ENCODE measurements at regions not wholly inside any gene's neighbourhood (a gene's known extent, or its start where the extent isn't known, plus 50 kb on each side); places are given as distances from the start of the nearest gene placed in this dataset.

DNA sequence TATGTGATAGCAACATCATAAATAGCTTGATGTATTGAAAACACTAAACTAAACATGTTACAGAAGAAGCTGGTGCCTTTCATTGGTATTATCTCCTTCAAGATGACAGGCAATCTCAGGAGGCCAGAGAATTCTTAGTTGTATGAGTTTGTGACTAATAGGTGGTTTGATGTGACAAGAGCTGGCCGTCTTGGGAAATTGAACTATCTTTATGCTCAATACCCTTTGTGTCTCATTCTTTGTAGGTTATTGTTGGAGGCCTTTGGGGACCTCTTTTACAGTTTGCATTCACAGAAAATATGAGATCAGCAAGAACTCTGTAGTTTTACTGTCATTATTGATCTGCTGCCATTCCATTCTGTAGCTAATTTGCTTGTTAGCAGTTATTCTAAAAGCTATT lies 659.2 kb upstream of the PITX2 start:
- BruUV-seq (replicated peaks), result no TSS peak
- ChIA-PET CTCF (interaction anchor here (1.4 kb wide), 1 partner anchor 10 kb away, joined by 3 read pairs; no protein-coding TSS in a partner anchor), POLR2A (ENCODE audit: unreplicated experiment) (no interaction called here)
- H3K27me3 ChIP-seq (ENCODE audit: control insufficient read depth, insufficient read depth, low read length), result no peaks in the 10 kb centered on the region
- no peak overlapping the region for H3K4me3 ChIP-seq (ENCODE audit: insufficient read depth, low read depth, low read length)
- no peak for TF ChIP-seq BHLHE40 (IDR thresholded peaks at IDR 0.05; ENCODE audit: low read depth, low read length)
- TF ChIP-seq POLR2A (IDR thresholded peaks at IDR 0.05; ENCODE audit: low read depth, low read length), result no peak
- TF ChIP-seq, protein P1, sequence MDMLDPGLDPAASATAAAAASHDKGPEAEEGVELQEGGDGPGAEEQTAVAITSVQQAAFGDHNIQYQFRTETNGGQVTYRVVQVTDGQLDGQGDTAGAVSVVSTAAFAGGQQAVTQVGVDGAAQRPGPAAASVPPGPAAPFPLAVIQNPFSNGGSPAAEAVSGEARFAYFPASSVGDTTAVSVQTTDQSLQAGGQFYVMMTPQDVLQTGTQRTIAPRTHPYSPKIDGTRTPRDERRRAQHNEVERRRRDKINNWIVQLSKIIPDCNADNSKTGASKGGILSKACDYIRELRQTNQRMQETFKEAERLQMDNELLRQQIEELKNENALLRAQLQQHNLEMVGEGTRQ (IDR thresholded peaks at IDR 0.05; ENCODE audit: low read depth, low read length), result no peak
- no peak for TF ChIP-seq CHD1 (IDR thresholded peaks at IDR 0.05; ENCODE audit: low read depth, low read length)
- TF ChIP-seq, protein P2, sequence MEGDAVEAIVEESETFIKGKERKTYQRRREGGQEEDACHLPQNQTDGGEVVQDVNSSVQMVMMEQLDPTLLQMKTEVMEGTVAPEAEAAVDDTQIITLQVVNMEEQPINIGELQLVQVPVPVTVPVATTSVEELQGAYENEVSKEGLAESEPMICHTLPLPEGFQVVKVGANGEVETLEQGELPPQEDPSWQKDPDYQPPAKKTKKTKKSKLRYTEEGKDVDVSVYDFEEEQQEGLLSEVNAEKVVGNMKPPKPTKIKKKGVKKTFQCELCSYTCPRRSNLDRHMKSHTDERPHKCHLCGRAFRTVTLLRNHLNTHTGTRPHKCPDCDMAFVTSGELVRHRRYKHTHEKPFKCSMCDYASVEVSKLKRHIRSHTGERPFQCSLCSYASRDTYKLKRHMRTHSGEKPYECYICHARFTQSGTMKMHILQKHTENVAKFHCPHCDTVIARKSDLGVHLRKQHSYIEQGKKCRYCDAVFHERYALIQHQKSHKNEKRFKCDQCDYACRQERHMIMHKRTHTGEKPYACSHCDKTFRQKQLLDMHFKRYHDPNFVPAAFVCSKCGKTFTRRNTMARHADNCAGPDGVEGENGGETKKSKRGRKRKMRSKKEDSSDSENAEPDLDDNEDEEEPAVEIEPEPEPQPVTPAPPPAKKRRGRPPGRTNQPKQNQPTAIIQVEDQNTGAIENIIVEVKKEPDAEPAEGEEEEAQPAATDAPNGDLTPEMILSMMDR (conservative IDR thresholded peaks at IDR 0.05; ENCODE audit: low read depth, low read length), result no peak
- TF ChIP-seq RCOR1 (IDR thresholded peaks at IDR 0.05; ENCODE audit: insufficient replicate concordance, low read length), result no peak
- TF ChIP-seq NFE2L2 (IDR thresholded peaks at IDR 0.05; ENCODE audit: low read depth, low read length), result no peak
- no peak for TF ChIP-seq FOS (IDR thresholded peaks at IDR 0.05; ENCODE audit: low read depth, low read length)
- TF ChIP-seq MAZ (IDR thresholded peaks at IDR 0.05; ENCODE audit: borderline replicate concordance, low read depth, low read length), result no peak
- no peak for TF ChIP-seq CEBPB (IDR thresholded peaks at IDR 0.05; ENCODE audit: low read depth, low read length)
- TF ChIP-seq RFX5 (IDR thresholded peaks at IDR 0.05; ENCODE audit: low read depth, low read length), result no peak
- TF ChIP-seq, protein P3, sequence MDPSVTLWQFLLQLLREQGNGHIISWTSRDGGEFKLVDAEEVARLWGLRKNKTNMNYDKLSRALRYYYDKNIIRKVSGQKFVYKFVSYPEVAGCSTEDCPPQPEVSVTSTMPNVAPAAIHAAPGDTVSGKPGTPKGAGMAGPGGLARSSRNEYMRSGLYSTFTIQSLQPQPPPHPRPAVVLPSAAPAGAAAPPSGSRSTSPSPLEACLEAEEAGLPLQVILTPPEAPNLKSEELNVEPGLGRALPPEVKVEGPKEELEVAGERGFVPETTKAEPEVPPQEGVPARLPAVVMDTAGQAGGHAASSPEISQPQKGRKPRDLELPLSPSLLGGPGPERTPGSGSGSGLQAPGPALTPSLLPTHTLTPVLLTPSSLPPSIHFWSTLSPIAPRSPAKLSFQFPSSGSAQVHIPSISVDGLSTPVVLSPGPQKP (IDR thresholded peaks at IDR 0.05; ENCODE audit: borderline replicate concordance, low read depth, low read length), result no peak
- no peak for TF ChIP-seq SMC3 (IDR thresholded peaks at IDR 0.05; ENCODE audit: low read depth, low read length)
- TF ChIP-seq MXI1 (IDR thresholded peaks at IDR 0.05; ENCODE audit: borderline replicate concordance, low read depth, low read length), result no peak
- no peak for TF ChIP-seq MAFK (IDR thresholded peaks at IDR 0.05; ENCODE audit: low read depth, low read length)
- H3K27ac ChIP-seq (ENCODE audit: insufficient read depth, low read length), result no peak overlapping the region
- DNase-seq, result no peak
- no peak overlapping the region for H3K23ac ChIP-seq (ENCODE audit: low read depth, low read length)
- H2BK5ac ChIP-seq (ENCODE audit: low read depth, low read length, poor library complexity, severe bottlenecking), result no peak overlapping the region
- no peak overlapping the region for H3K14ac ChIP-seq (replicated peaks; ENCODE audit: low read depth, low read length)
- H4K8ac ChIP-seq (ENCODE audit: low read depth in 2 of 2, low read length in 2 of 2), result no peak overlapping the region
- dilution Hi-C loops (cut with HindIII; ENCODE audit: low sequenced_read_pairs, unreplicated experiment) (no loop called here), in situ Hi-C loops (cut with MboI; ENCODE audit: low sequenced_read_pairs) (loop anchor here (25.0 kb wide), 1 partner anchor 645 kb away; no protein-coding TSS in a partner anchor), intact Hi-C loops (cut with micrococcal nuclease) (loop anchor here (2.0 to 10.0 kb wide), 3 partner anchors 145 to 350 kb away; no protein-coding TSS in a partner anchor)
- no peak overlapping the region for H2AK9ac ChIP-seq (replicated peaks; ENCODE audit: low read depth, low read length, poor library complexity)
- H2AK5ac ChIP-seq (ENCODE audit: low read depth, low read length), result no peak overlapping the region
- no peak overlapping the region for H2AFZ ChIP-seq (replicated peaks; ENCODE audit: low read length, poor library complexity)
- no peak overlapping the region for H3K4me2 ChIP-seq (ENCODE audit: low read depth, low read length)
- H3K18ac ChIP-seq (ENCODE audit: low read depth, low read length), result no peak overlapping the region
- H2BK20ac ChIP-seq (ENCODE audit: low read depth, low read length), result no peak overlapping the region
- no peak overlapping the region for H2BK15ac ChIP-seq (ENCODE audit: low read depth, low read length)
- no peak overlapping the region for H3K9ac ChIP-seq (ENCODE audit: low read depth, low read length)
- no peaks in the 10 kb centered on the region for H3K9me3 ChIP-seq (ENCODE audit: control insufficient read depth, insufficient read depth, low read length)
- no peaks in the 10 kb centered on the region for H4K20me1 ChIP-seq (ENCODE audit: insufficient read depth, low read length)
- H3K9me1 ChIP-seq (ENCODE audit: insufficient read depth, low read length), result no peaks in the 10 kb centered on the region
- H2BK120ac ChIP-seq (ENCODE audit: low read depth, low read length), result no peak overlapping the region
- ATAC-seq (ENCODE audit: low read depth), result no peak
- no peaks in the 10 kb centered on the region for H3K36me3 ChIP-seq (ENCODE audit: control insufficient read depth, insufficient read depth, low read length)
- no peak overlapping the region for H4K91ac ChIP-seq (ENCODE audit: insufficient read depth, low read depth, low read length)
- no peak overlapping the region for H3K4ac ChIP-seq (ENCODE audit: low read depth, low read length)
- no peak overlapping the region for H4K5ac ChIP-seq (ENCODE audit: low read depth, low read length)
- no CpG with 5 or more reads among the region's 1 CpG for WGBS, 2 experiments (ENCODE audit: extremely low coverage in 2 of 2, insufficient read length in 1 of 2)
- H3K4me1 ChIP-seq (ENCODE audit: control insufficient read depth, insufficient read depth, low read length), result no peaks in the 10 kb centered on the region
- no peak overlapping the region for H3K56ac ChIP-seq (ENCODE audit: extremely low read depth, insufficient read depth, low read length)
- H3K79me1 ChIP-seq (ENCODE audit: low read depth in 1 of 2, low read length in 2 of 2), result no peaks in the 10 kb centered on the region

All from IMR-90 (cell line).